Fibroblast of skin of abdomen (primary cell): ENCODE measurements at regions not wholly inside any gene's neighbourhood (a gene's known extent, or its start where the extent isn't known, plus 50 kb on each side); places are given as distances from the start of the nearest gene placed in this dataset.

Source experiments
- DNase-seq: peaks from one replicate; pipeline ENCODE4 v3.0.0-alpha.2; 2013

- no peak for DNase-seq
Observed at GRCh38 chr1:234686035-234686434, 76.1 kb upstream of the IRF2BP2 start.

GRCh38 chr1:234684856-234685255 lies 74.9 kb upstream of the IRF2BP2 start:
- no peak for DNase-seq

- peak; percentile 52 for DNase-seq
Observed at GRCh38 chr1:234683861-234684632, 74.1 kb upstream of the IRF2BP2 start.

- no peak for DNase-seq
Observed at GRCh38 chr1:234683127-234683860, 73.3 kb upstream of the IRF2BP2 start.

GRCh38 chr1:234681990-234682389 lies 72.0 kb upstream of the IRF2BP2 start:
- no peak for DNase-seq

GRCh38 chr1:234681065-234681464 lies 71.1 kb upstream of the IRF2BP2 start:
- no peak for DNase-seq

- no peak for DNase-seq
Observed at GRCh38 chr1:234680331-234680904, 70.4 kb upstream of the IRF2BP2 start.

- peak; percentile 79 for DNase-seq
Observed at GRCh38 chr1:234676103-234676594, 66.2 kb upstream of the IRF2BP2 start.

- no peak for DNase-seq
Observed at GRCh38 chr1:234675572-234675971, 65.6 kb upstream of the IRF2BP2 start.

GRCh38 chr1:234675006-234675405 lies 65.0 kb upstream of the IRF2BP2 start:
- DNase-seq = no peak

GRCh38 chr1:234674218-234674815 lies 64.3 kb upstream of the IRF2BP2 start:
- no peak for DNase-seq

- no peak for DNase-seq
Observed at GRCh38 chr1:234672349-234673135, 62.6 kb upstream of the IRF2BP2 start.

GRCh38 chr1:234670967-234671626 lies 61.1 kb upstream of the IRF2BP2 start:
- DNase-seq = no peak

- DNase-seq = no peak
Observed at GRCh38 chr1:234669499-234669898, 59.5 kb upstream of the IRF2BP2 start.

GRCh38 chr1:234668577-234668955 lies 58.6 kb upstream of the IRF2BP2 start:
- DNase-seq = no peak

GRCh38 chr1:234667600-234668576 lies 57.9 kb upstream of the IRF2BP2 start:
- DNase-seq = no peak

GRCh38 chr1:234666761-234667160 lies 56.8 kb upstream of the IRF2BP2 start:
- DNase-seq = no peak

- no peak for DNase-seq
Observed at GRCh38 chr1:234665975-234666605, 56.1 kb upstream of the IRF2BP2 start.

GRCh38 chr1:234662148-234662547 lies 52.2 kb upstream of the IRF2BP2 start:
- no peak for DNase-seq
